GM21360 (cell line): ENCODE measurements at regions not wholly inside any gene's neighbourhood (a gene's known extent, or its start where the extent isn't known, plus 50 kb on each side); places are given as distances from the start of the nearest gene placed in this dataset.
"Not testable (repeated sequence)": the region's sequence is repeated elsewhere in the genome, so short reads cannot be mapped to it uniquely, and the experiment has no call there.

Experiments used
- ATAC-seq: cut with Tn5 transposase; IDR thresholded peaks from one replicate; pipeline ENCODE4 v1.9.1; 2021; ENCODE audit warnings: mild to moderate bottlenecking, moderate library complexity; ENCODE audit not compliant: unreplicated experiment

GRCh38 chr3:140863580-140864009 lies 78.0 kb upstream of the SLC25A36 start:
- ATAC-seq, result no peak

GRCh38 chr3:140870351-140870750 lies 71.3 kb upstream of the SLC25A36 start:
- ATAC-seq, result no peak

- no peak for ATAC-seq
These were observed 70.6 kb upstream of the SLC25A36 start for GRCh38 chr3:140871022-140871421.

- ATAC-seq, result not testable (repeated sequence)
These were observed 69.5 kb upstream of the SLC25A36 start for GRCh38 chr3:140872165-140872564.

- ATAC-seq, result no peak
These were observed 58.1 kb upstream of the SLC25A36 start for GRCh38 chr3:140883428-140884040.

- ATAC-seq, result not testable (repeated sequence)
These were observed 55.9 kb upstream of the SLC25A36 start for GRCh38 chr3:140885697-140886096.
